IPS-20b (cell line): ENCODE measurements at regions not wholly inside any gene's neighbourhood (a gene's known extent, or its start where the extent isn't known, plus 50 kb on each side); places are given as distances from the start of the nearest gene placed in this dataset.
"Not testable (repeated sequence)": the region's sequence is repeated elsewhere in the genome, so short reads cannot be mapped to it uniquely, and the experiment has no call there.

ENCODE experiments used
- H3K27ac ChIP-seq: one replicate; pipeline ENCODE4 v1.5.1; 2013; ENCODE audit warnings: low read length
- H3K27me3 ChIP-seq: 2 replicates; pipeline ENCODE4 v1.6.1; 2013; ENCODE audit warnings: mild to moderate bottlenecking, low read length, inconsistent platforms; ENCODE audit not compliant: insufficient read depth
- H3K36me3 ChIP-seq: 2 replicates; pipeline ENCODE4 v1.6.1; 2013; ENCODE audit warnings: low read depth, mild to moderate bottlenecking, inconsistent platforms, low read length, moderate library complexity; ENCODE audit not compliant: insufficient read depth
- H3K4me1 ChIP-seq: 2 replicates; pipeline ENCODE4 v1.6.1; 2013; ENCODE audit warnings: mild to moderate bottlenecking, control low read depth, inconsistent platforms, low read length, moderate library complexity; ENCODE audit not compliant: insufficient read depth
- H3K4me3 ChIP-seq: 2 replicates; pipeline ENCODE4 v1.5.1; 2013; ENCODE audit warnings: mild to moderate bottlenecking, low read length, inconsistent platforms
- H3K9ac ChIP-seq: 2 replicates; pipeline ENCODE4 v1.6.1; 2013; ENCODE audit warnings: low read depth, mild to moderate bottlenecking, inconsistent platforms, low read length, moderate library complexity
- H3K9me3 ChIP-seq: 2 replicates; pipeline ENCODE4 v1.6.1; 2013; ENCODE audit warnings: mild to moderate bottlenecking, low read depth, low read length, inconsistent platforms; ENCODE audit not compliant: insufficient read depth

GRCh38 chr15:38843051-38843501 lies 278.5 kb upstream of the RASGRP1 start:
- Histone ChIP-seq H3K27ac (no peak overlapping the region), H3K9me3 (no peaks in the 10 kb centered on the region), H3K9ac (no peak overlapping the region), H3K36me3 (no peaks in the 10 kb centered on the region), H3K4me1 (0 out of 2 replicates have a peak, but pooled peaks cover 2% of the 10 kb centered on the region), H3K4me3 (no peak overlapping the region), H3K27me3 (no peaks in the 10 kb centered on the region)

- no peaks in the 10 kb centered on the region for H3K36me3 ChIP-seq
- H3K4me3 ChIP-seq: no peak overlapping the region
- H3K27me3 ChIP-seq: no peaks in the 10 kb centered on the region
- 0 out of 2 replicates have a peak, but pooled peaks cover 2% of the 10 kb centered on the region for H3K4me1 ChIP-seq
- H3K9ac ChIP-seq: no peak overlapping the region
- H3K9me3 ChIP-seq: no peaks in the 10 kb centered on the region
- no peak overlapping the region for H3K27ac ChIP-seq
These were observed 279.3 kb upstream of the RASGRP1 start for GRCh38 chr15:38843736-38844590.

- H3K27me3 ChIP-seq: no peaks in the 10 kb centered on the region
- no peak overlapping the region for H3K4me3 ChIP-seq
- no peak overlapping the region for H3K27ac ChIP-seq
- H3K36me3 ChIP-seq: no peaks in the 10 kb centered on the region
- H3K9ac ChIP-seq: no peak overlapping the region
- H3K4me1 ChIP-seq: 0 out of 2 replicates have a peak, but pooled peaks cover 2% of the 10 kb centered on the region
- H3K9me3 ChIP-seq: no peaks in the 10 kb centered on the region
These were observed 280.1 kb upstream of the RASGRP1 start for GRCh38 chr15:38844736-38845135.

GRCh38 chr15:38846346-38846745 lies 281.7 kb upstream of the RASGRP1 start:
- Histone ChIP-seq H3K4me3 (no peak overlapping the region), H3K36me3 (no peaks in the 10 kb centered on the region), H3K27ac (no peak overlapping the region), H3K4me1 (0 out of 2 replicates have a peak, but pooled peaks cover 2% of the 10 kb centered on the region), H3K27me3 (no peaks in the 10 kb centered on the region), H3K9me3 (no peaks in the 10 kb centered on the region), H3K9ac (no peak overlapping the region)

GRCh38 chr15:38847666-38848065 lies 283.1 kb upstream of the RASGRP1 start:
- Histone ChIP-seq H3K4me1 (0 out of 2 replicates have a peak, but pooled peaks cover 2% of the 10 kb centered on the region), H3K9ac (no peak overlapping the region), H3K27me3 (no peaks in the 10 kb centered on the region), H3K9me3 (no peaks in the 10 kb centered on the region), H3K36me3 (no peaks in the 10 kb centered on the region), H3K4me3 (no peak overlapping the region), H3K27ac (no peak overlapping the region)

GRCh38 chr15:38849046-38849445 lies 284.4 kb upstream of the RASGRP1 start:
- Histone ChIP-seq H3K9ac (no peak overlapping the region), H3K27ac (no peak overlapping the region), H3K36me3 (no peaks in the 10 kb centered on the region), H3K4me3 (no peak overlapping the region), H3K27me3 (no peaks in the 10 kb centered on the region), H3K4me1 (0 out of 2 replicates have a peak, but pooled peaks cover 2% of the 10 kb centered on the region), H3K9me3 (no peaks in the 10 kb centered on the region)

GRCh38 chr15:38852188-38852587 lies 287.6 kb upstream of the RASGRP1 start:
- not testable (repeated sequence) for H3K9me3 ChIP-seq, H3K4me3 ChIP-seq, H3K9ac ChIP-seq, H3K36me3 ChIP-seq, H3K27me3 ChIP-seq, H3K4me1 ChIP-seq, H3K27ac ChIP-seq

- Histone ChIP-seq H3K27ac (no peak overlapping the region), H3K4me1 (no peaks in the 10 kb centered on the region), H3K4me3 (no peak overlapping the region)
These were observed 289.0 kb upstream of the RASGRP1 start for GRCh38 chr15:38853608-38854007.

GRCh38 chr15:38854506-38854905 lies 289.9 kb upstream of the RASGRP1 start:
- H3K9me3 ChIP-seq: no peaks in the 10 kb centered on the region
- no peaks in the 10 kb centered on the region for H3K27me3 ChIP-seq
- no peak overlapping the region for H3K27ac ChIP-seq
- no peak overlapping the region for H3K4me3 ChIP-seq
- no peaks in the 10 kb centered on the region for H3K4me1 ChIP-seq
- no peak overlapping the region for H3K9ac ChIP-seq
- H3K36me3 ChIP-seq: no peaks in the 10 kb centered on the region

More at GRCh38 chr15:38853608-38854007, 289.0 kb upstream of the RASGRP1 start:
- Histone ChIP-seq H3K9ac (no peak overlapping the region), H3K27me3 (no peaks in the 10 kb centered on the region), H3K36me3 (no peaks in the 10 kb centered on the region), H3K9me3 (no peaks in the 10 kb centered on the region)

- Histone ChIP-seq H3K36me3 (no peaks in the 10 kb centered on the region), H3K9me3 (no peaks in the 10 kb centered on the region), H3K27ac (no peak overlapping the region), H3K4me3 (no peak overlapping the region), H3K27me3 (no peaks in the 10 kb centered on the region), H3K4me1 (no peaks in the 10 kb centered on the region), H3K9ac (no peak overlapping the region)
These were observed 293.2 kb upstream of the RASGRP1 start for GRCh38 chr15:38857814-38858213.

- no peaks in the 10 kb centered on the region for H3K36me3 ChIP-seq
- no peak overlapping the region for H3K9ac ChIP-seq
- no peak overlapping the region for H3K27ac ChIP-seq
- no peaks in the 10 kb centered on the region for H3K9me3 ChIP-seq
- no peaks in the 10 kb centered on the region for H3K4me1 ChIP-seq
- H3K27me3 ChIP-seq: no peaks in the 10 kb centered on the region
- H3K4me3 ChIP-seq: no peak overlapping the region
These were observed 295.0 kb upstream of the RASGRP1 start for GRCh38 chr15:38859574-38859973.

GRCh38 chr15:38860253-38860652 lies 295.6 kb upstream of the RASGRP1 start:
- Histone ChIP-seq H3K9me3 (no peaks in the 10 kb centered on the region), H3K4me3 (no peak overlapping the region), H3K27me3 (no peaks in the 10 kb centered on the region), H3K9ac (no peak overlapping the region), H3K4me1 (no peaks in the 10 kb centered on the region), H3K27ac (no peak overlapping the region), H3K36me3 (no peaks in the 10 kb centered on the region)
